NCI-H2029 (cell line): ENCODE measurements at regions not wholly inside any gene's neighbourhood (a gene's known extent, or its start where the extent isn't known, plus 50 kb on each side); places are given as distances from the start of the nearest gene placed in this dataset.
"Not testable (repeated sequence)": the region's sequence is repeated elsewhere in the genome, so short reads cannot be mapped to it uniquely, and the experiment has no call there.

Experiments used
- DNase-seq: peaks from one replicate; lab custom pipeline; 2025; lab: John Stamatoyannopoulos, UW

GRCh38 chr14:106141242-106142220 is 615.1 kb downstream of the TMEM121 start:
- DNase-seq, result no peak

- DNase-seq, result not testable (repeated sequence)
Observed at GRCh38 chr14:106145731-106146130, 619.3 kb downstream of the TMEM121 start.

GRCh38 chr14:106153362-106153955 is 627.1 kb downstream of the TMEM121 start:
- peak; percentile 2 for DNase-seq

- DNase-seq, result no peak
Observed at GRCh38 chr14:106163316-106163715, 636.9 kb downstream of the TMEM121 start.

- not testable (repeated sequence) for DNase-seq
Observed at GRCh38 chr14:106163812-106164211, 637.4 kb downstream of the TMEM121 start.

- DNase-seq, result no peak
Observed at GRCh38 chr14:106166232-106166631, 639.8 kb downstream of the TMEM121 start.

GRCh38 chr14:106166650-106167204 is 640.3 kb downstream of the TMEM121 start:
- no peak for DNase-seq

GRCh38 chr14:106170163-106170658 is 643.8 kb downstream of the TMEM121 start:
- DNase-seq, result not testable (repeated sequence)

- DNase-seq, result no peak
Observed at GRCh38 chr14:106174206-106174605, 647.8 kb downstream of the TMEM121 start.

GRCh38 chr14:106177266-106178246 is 651.2 kb downstream of the TMEM121 start:
- not testable (repeated sequence) for DNase-seq

- no peak for DNase-seq
Observed at GRCh38 chr14:106179761-106180160, 653.4 kb downstream of the TMEM121 start.

- DNase-seq, result not testable (repeated sequence)
Observed at GRCh38 chr14:106184771-106185170, 658.4 kb downstream of the TMEM121 start.

GRCh38 chr14:106185174-106185836 is 658.9 kb downstream of the TMEM121 start:
- DNase-seq, result not testable (repeated sequence)

GRCh38 chr14:106185837-106186233 is 659.5 kb downstream of the TMEM121 start:
- no peak for DNase-seq

- no peak for DNase-seq
Observed at GRCh38 chr14:106187216-106187615, 660.8 kb downstream of the TMEM121 start.

- not testable (repeated sequence) for DNase-seq
Observed at GRCh38 chr14:106192701-106193100, 666.3 kb downstream of the TMEM121 start.

GRCh38 chr14:106196459-106196858 is 670.1 kb downstream of the TMEM121 start:
- not testable (repeated sequence) for DNase-seq

GRCh38 chr14:106197264-106197663 is 670.9 kb downstream of the TMEM121 start:
- DNase-seq, result not testable (repeated sequence)

- no peak for DNase-seq
Observed at GRCh38 chr14:106199097-106199496, 672.7 kb downstream of the TMEM121 start.

- DNase-seq, result no peak
Observed at GRCh38 chr14:106200541-106201315, 674.3 kb downstream of the TMEM121 start.
